IMR-90 (cell line): ENCODE measurements at regions not wholly inside any gene's neighbourhood (a gene's known extent, or its start where the extent isn't known, plus 50 kb on each side); places are given as distances from the start of the nearest gene placed in this dataset.
"Not testable (repeated sequence)": the region's sequence is repeated elsewhere in the genome, so short reads cannot be mapped to it uniquely, and the experiment has no call there.

Experiments used
- BHLHE40 ChIP-seq: fragments of 150-350 bp; IDR thresholded peaks from 2 replicates; pipeline ENCODE4 v1.6.1; 2016; ENCODE audit warnings: mild to moderate bottlenecking, low read depth, low read length
- CEBPB ChIP-seq: IDR thresholded peaks from 2 replicates; pipeline ENCODE4 v1.6.1; 2012; ENCODE audit warnings: low read depth, low read length, improper control_type of control experiment
- CHD1 ChIP-seq: IDR thresholded peaks from 2 replicates; pipeline ENCODE4 v1.6.1; 2012; ENCODE audit warnings: low read depth, low read length, improper control_type of control experiment
- FOS ChIP-seq: fragments of 150-350 bp; IDR thresholded peaks from 2 replicates; pipeline ENCODE4 v1.6.1; 2016; ENCODE audit warnings: low read depth, low read length
- MAFK ChIP-seq: IDR thresholded peaks from 2 replicates; pipeline ENCODE4 v1.6.1; 2012; ENCODE audit warnings: low read depth, low read length, improper control_type of control experiment
- MXI1 ChIP-seq: IDR thresholded peaks from 2 replicates; pipeline ENCODE4 v1.6.1; 2012; ENCODE audit warnings: low read depth, mild to moderate bottlenecking, low read length, moderate library complexity, borderline replicate concordance
- POLR2A ChIP-seq: IDR thresholded peaks from 2 replicates; pipeline ENCODE4 v1.6.1; 2012; ENCODE audit warnings: mild to moderate bottlenecking, low read depth, low read length
- RAD21 ChIP-seq: IDR thresholded peaks from 2 replicates; pipeline ENCODE4 v1.6.1; 2012; ENCODE audit warnings: low read length, improper control_type of control experiment
- RCOR1 ChIP-seq: IDR thresholded peaks from 2 replicates; pipeline ENCODE4 v1.6.1; 2012; ENCODE audit warnings: mild to moderate bottlenecking, low read length, improper control_type of control experiment; ENCODE audit not compliant: insufficient replicate concordance
- RFX5 ChIP-seq: IDR thresholded peaks from 2 replicates; pipeline ENCODE4 v1.8.0; 2012; ENCODE audit warnings: low read depth, mild to moderate bottlenecking, low read length, moderate library complexity
- SMC3 ChIP-seq: fragments of 150-350 bp; IDR thresholded peaks from 2 replicates; pipeline ENCODE4 v1.6.1; 2016; ENCODE audit warnings: low read depth, mild to moderate bottlenecking, antibody characterized with exemption, low read length, moderate library complexity
- TF ChIP-seq, protein P1 (sequence below): fragments of 150-350 bp; IDR thresholded peaks from 2 replicates; pipeline ENCODE4 v1.6.1; 2017; ENCODE audit warnings: mild to moderate bottlenecking, antibody characterized with exemption, low read length, low read depth
- TF ChIP-seq, protein P2 (sequence below): conservative IDR thresholded peaks from 2 replicates; pipeline ENCODE4 v1.5.1; 2012; ENCODE audit warnings: mild to moderate bottlenecking, low read depth, low read length, improper control_type of control experiment

DNA sequence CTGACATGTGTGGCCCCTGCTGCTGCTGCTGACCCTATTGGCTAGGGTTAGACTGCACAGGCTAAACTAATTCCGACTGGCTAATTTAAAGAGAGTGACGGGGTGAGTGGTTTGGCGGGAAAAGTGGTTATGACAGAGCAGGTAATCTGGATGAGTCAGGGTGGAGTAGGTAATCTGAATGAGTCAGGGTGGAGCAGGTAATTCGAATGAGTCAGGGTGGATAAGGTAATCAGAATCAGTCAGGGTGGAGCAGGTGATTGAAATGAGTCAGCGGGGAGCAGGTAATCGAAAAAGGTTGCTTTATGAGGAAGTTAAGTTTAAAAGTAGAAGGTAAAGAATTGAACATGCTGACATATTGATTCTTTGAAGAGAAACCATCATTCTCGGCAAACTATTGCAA lies 683.3 kb downstream of the REEP3 start:
- not testable (repeated sequence) for TF ChIP-seq POLR2A, RCOR1, BHLHE40, MAFK, MXI1, CEBPB, RFX5, SMC3, FOS, RAD21, CHD1
- TF ChIP-seq, protein P1, sequence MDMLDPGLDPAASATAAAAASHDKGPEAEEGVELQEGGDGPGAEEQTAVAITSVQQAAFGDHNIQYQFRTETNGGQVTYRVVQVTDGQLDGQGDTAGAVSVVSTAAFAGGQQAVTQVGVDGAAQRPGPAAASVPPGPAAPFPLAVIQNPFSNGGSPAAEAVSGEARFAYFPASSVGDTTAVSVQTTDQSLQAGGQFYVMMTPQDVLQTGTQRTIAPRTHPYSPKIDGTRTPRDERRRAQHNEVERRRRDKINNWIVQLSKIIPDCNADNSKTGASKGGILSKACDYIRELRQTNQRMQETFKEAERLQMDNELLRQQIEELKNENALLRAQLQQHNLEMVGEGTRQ, result not testable (repeated sequence)
- TF ChIP-seq, protein P2, sequence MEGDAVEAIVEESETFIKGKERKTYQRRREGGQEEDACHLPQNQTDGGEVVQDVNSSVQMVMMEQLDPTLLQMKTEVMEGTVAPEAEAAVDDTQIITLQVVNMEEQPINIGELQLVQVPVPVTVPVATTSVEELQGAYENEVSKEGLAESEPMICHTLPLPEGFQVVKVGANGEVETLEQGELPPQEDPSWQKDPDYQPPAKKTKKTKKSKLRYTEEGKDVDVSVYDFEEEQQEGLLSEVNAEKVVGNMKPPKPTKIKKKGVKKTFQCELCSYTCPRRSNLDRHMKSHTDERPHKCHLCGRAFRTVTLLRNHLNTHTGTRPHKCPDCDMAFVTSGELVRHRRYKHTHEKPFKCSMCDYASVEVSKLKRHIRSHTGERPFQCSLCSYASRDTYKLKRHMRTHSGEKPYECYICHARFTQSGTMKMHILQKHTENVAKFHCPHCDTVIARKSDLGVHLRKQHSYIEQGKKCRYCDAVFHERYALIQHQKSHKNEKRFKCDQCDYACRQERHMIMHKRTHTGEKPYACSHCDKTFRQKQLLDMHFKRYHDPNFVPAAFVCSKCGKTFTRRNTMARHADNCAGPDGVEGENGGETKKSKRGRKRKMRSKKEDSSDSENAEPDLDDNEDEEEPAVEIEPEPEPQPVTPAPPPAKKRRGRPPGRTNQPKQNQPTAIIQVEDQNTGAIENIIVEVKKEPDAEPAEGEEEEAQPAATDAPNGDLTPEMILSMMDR, result not testable (repeated sequence)
